22Rv1 (cell line): ENCODE measurements at regions not wholly inside any gene's neighbourhood (a gene's known extent, or its start where the extent isn't known, plus 50 kb on each side); places are given as distances from the start of the nearest gene placed in this dataset.

Source experiments
- H3K27ac ChIP-seq: fragments of 450-650 bp; 2 replicates; pipeline ENCODE4 v1.5.1; 2017
- ZFX ChIP-seq: fragments of 450-650 bp; IDR thresholded peaks from 2 replicates; pipeline ENCODE4 v1.6.1; 2017; ENCODE audit warnings: antibody characterized with exemption, borderline replicate concordance
- TF ChIP-seq, protein P1 (sequence below): fragments of 450-650 bp; IDR thresholded peaks from 2 replicates; pipeline ENCODE4 v1.5.1; 2017; ENCODE audit warnings: mild to moderate bottlenecking

DNA sequence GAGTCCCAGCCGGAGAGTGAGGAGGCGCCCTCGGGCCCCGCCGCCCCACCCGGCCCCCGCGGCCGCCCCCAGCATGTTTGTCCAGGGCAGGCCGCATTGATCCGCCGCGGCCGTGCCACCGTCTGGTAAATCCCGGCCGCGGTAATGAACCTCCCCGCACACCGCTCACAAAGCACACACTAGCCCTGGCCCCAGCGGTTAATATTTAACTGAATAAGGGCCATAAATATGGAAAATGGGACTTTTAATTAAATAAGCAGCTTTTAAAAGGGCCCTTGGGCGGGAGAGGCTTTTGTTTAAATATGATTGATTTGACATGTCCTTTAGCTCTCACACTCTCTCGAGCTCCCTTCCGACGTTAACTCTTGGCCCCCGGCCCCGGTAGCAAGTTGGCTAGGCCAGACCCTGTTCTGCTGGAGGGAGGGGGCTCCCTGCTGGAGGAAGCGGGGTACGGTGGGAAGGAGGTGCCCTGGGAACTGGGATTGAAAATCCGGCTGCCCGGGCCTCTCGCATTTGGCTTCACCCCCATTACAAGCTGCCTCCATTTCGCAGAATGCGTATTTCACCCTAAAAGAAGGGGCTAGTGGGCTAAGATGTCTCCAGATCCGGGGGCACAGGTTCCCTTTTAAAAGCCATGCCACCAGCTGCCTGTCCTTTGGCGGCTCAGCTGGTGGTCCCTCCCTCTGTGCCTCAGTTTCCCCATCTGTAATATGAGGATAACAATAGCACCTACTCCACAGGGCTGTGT, 199.8 kb downstream of the RBM19 start:
- peak overlapping the region; percentile 48 for H3K27ac ChIP-seq
- no peak for TF ChIP-seq ZFX
- TF ChIP-seq, protein P1, sequence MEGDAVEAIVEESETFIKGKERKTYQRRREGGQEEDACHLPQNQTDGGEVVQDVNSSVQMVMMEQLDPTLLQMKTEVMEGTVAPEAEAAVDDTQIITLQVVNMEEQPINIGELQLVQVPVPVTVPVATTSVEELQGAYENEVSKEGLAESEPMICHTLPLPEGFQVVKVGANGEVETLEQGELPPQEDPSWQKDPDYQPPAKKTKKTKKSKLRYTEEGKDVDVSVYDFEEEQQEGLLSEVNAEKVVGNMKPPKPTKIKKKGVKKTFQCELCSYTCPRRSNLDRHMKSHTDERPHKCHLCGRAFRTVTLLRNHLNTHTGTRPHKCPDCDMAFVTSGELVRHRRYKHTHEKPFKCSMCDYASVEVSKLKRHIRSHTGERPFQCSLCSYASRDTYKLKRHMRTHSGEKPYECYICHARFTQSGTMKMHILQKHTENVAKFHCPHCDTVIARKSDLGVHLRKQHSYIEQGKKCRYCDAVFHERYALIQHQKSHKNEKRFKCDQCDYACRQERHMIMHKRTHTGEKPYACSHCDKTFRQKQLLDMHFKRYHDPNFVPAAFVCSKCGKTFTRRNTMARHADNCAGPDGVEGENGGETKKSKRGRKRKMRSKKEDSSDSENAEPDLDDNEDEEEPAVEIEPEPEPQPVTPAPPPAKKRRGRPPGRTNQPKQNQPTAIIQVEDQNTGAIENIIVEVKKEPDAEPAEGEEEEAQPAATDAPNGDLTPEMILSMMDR: no peak

DNA sequence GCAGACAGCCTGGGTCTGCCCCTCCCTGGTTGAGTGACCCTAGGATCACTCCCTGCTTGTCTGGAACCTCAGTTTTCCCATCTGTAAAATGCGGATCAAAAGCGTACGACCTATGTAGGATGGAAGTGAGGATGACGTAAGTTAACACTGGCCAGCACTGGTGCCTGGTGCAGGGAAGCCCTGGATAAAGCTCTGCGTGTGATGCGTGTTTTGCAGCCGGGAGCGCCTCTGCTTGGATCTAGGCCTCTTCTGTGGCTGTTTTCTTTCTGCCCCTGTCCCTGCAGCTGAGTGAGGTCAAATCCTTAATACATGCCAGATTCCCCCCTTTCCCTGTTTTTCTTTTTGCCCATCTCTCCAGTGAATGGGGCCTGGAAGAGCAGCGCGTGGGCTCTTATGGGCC, 201.5 kb downstream of the RBM19 start:
- H3K27ac ChIP-seq: no peak overlapping the region
- no peak for TF ChIP-seq ZFX
- TF ChIP-seq, protein P1: no peak

DNA sequence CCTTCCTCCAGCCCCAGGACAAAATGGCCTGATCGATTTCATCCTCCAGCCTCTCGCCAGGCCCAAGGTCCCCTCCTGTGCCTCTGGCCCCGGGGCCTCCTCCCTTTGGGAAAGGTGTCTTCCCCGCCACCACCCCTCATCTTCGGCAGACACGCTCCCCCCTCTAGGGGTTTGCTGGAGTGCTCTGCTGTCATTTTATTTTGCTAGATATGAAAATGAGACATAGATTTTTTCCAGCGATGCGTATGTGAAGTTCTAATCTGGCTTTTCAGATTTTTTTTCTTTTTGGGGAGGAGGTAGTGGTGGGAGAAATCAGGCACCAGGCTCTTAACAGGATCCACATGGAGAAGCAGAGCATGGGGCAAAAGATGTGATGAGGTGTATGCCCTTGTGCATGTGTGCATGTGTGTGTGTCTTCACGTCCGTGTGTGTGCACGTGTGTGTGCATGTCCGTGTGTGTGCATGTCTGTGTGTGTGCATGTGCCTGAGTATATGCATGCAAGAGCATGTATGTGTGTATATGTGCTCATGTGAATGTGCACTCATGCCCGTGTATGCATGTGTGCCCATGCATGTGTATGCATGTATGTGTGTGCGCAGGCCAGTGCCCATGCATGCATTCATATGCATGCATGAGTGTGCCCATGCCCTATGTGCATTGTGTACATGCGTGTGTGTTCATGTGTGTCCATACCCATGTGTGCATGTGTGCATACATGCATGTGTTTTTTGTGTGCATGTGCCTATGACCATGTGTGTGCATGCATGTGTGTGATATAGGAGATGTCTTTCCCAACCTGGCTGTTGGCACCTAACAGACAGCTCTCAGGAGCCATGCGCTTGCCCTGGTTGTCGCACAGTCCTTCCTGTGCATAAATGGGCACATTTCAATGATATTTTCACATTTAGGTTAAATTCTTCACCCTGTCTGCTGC, 203.0 kb downstream of the RBM19 start:
- H3K27ac ChIP-seq: no peak overlapping the region
- TF ChIP-seq, protein P1: no peak
- TF ChIP-seq ZFX: no peak

DNA sequence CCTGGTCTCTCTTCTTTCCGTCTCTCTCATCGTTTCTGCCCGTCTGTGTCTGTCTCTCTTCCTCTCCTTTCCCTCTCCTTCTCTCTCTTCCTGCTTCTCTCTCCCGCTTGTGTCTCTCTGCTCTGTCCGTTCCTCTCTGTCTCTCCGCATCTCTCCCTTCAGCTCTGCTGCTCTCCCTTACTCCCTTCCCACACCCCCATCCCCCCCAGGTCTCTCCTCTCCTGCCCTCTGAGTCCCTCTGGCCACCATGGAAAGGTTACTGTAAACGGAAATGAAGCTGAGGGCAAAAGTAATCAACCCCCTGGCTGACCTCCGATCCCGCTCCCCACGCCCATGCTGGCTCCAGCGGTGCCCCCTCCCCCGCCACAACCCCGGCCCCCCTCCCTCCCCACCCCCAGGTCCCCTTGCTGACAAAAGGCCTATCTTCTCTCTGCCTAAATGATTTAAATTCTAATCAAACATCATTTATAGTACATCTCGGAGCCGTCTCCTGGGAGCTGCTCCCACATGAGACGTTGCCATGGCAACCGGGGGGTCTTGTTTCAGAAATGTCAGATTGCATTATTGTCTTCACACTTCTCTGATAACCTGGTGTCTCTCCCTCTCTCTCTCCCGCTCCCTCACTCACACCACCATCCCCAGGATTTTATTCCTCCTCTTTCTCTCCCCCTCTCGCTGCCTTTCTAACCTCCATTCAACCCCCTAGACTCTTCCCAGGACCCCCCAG, 203.8 kb downstream of the RBM19 start:
- no peak overlapping the region for H3K27ac ChIP-seq
- TF ChIP-seq ZFX: no peak

DNA sequence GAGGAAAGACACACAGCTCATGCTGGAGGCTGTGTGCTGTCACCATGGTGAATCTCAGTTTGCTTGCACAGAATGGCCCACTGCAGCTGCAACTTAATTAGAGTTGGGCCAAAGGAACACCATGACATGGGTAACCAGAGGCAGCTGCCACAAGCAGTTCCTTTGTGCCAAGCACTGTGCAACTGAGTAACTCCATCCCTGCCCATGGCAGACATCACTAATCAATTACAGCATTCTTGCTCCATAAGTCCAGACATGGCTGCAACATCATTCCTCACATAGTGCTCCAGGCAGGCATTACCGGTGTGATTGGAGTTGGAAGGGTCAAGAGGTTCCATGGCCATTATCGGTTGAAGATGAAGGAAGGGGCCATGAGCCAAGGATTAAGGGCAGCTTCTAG, 207.0 kb downstream of the RBM19 start:
- H3K27ac ChIP-seq: no peak overlapping the region
- TF ChIP-seq, protein P1: no peak
- no peak for TF ChIP-seq ZFX

DNA sequence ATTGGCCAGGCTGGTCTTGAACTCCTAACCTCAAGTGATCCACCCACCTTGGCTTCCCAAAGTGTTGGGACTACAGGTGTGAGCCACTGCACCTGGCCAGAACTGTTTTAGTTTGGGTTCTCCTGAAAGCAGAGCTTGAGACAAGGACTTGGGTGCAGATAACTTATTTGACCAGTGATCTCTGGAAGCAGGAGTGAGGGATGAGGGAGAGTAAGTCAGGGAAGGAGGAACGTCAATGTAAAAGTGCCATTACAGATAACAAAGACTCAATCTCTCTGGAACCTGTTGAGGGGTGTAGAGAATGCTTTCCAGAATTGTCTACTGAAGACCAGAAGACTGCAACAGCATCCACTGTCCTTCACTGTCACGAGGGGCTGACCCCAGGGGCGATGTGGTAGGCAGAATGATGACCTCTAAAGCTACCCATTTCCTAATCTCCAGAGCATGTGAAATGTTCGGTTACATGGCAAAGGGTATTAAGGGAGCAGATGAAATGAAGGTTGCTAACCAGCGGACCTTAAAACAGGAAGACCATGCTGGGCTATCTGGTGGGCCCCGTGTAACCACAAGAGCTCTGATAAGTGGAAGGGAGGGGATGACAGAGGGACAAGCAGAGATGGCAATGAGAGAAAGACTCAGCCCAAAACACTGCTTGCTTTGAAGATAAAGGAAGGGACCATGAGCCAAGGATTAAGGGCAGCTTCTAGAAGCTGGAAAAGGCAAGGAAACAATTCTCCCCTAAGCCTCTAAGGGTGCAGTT, 207.8 kb downstream of the RBM19 start:
- TF ChIP-seq ZFX: no peak
- TF ChIP-seq, protein P1: no peak

More for the DNA sequence above, 207.8 kb downstream of the RBM19 start:
- no peak overlapping the region for H3K27ac ChIP-seq
